ENCODE measurements at regions not wholly inside any gene's neighbourhood (a gene's known extent, or its start where the extent isn't known, plus 50 kb on each side); places are given as distances from the start of the nearest gene placed in this dataset.

GRCh38 chr6:110033101-110033500 is 55.0 kb downstream of the GPR6 start:
- no peak for DNase-seq

DNA sequence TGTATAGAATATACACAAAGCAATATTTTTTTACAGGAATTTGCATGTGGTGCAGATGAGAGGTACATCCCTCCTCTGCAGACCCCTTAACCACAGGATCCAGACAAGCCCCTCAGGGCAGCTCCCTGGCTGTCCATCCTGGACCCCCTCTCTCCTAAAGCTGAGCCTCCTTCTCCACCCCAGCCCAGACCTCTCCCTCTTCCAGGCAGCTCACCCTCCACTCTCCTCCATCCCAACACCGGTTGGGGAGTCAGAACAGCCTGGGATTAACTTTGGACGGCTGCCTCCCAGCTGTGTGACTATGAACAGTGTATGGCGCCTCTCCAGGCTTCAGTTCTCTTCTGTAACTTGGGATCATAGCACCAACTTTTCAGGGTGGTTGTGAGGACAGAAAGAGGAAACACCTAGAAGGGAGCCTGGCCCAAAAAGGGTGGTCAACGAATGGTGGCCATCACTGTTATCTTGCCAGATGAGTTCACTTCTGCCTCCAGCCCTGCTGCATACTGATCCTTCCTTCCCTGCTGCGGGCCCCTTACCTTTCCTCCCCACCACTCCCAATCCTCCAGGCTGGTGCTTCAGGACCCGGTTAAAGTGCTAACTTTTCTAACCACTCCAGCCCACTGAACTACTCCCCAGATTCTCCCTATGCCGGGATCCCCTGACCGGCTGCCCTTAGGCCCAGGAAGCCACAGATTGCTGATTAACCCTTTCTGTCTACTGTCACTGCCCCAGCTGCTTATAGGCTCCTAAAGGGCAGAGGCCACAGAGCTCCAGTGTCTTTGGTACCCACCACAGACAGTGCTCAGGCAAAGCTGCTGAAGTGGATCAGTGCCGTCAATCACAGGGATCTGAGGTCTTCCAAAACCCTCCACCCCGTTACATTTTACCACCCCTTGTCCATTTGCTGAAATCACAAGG is 55.9 kb downstream of the GPR6 start:
- DNase-seq, result no peak

- no peak for DNase-seq
These were observed 56.5 kb downstream of the GPR6 start for GRCh38 chr6:110034667-110035036.

- no peak for DNase-seq
These were observed 57.2 kb downstream of the GPR6 start for GRCh38 chr6:110035321-110035720.

GRCh38 chr6:110036408-110037302 is 58.5 kb downstream of the GPR6 start:
- DNase-seq, result no peak

DNA sequence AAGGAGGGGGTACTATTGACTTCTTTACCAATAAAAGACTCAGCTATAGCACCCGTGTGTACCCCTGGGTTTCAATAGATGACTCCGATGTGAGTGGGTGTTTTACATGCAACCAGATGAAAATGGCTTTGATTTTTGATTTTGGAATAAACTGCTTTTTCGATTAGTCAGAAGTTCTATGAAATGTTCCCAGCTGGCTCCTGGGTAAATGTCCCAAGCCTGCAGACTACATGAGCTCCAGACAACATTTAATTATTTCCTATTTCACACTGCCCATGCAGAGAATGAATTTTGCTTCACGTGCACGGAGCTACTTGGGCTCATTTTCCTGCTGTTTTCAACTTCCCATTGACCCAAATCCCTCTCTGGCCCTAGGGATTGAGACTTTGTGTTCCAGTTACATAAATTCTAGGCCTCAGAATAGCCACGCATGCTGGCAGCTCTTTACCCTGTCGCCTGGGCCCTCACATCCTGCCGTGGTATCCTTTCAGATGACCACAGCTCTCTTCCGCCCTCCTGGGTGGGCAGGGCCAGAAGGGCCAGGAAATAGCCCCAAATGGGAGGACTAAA is 59.7 kb downstream of the GPR6 start:
- no peak for DNase-seq

DNA sequence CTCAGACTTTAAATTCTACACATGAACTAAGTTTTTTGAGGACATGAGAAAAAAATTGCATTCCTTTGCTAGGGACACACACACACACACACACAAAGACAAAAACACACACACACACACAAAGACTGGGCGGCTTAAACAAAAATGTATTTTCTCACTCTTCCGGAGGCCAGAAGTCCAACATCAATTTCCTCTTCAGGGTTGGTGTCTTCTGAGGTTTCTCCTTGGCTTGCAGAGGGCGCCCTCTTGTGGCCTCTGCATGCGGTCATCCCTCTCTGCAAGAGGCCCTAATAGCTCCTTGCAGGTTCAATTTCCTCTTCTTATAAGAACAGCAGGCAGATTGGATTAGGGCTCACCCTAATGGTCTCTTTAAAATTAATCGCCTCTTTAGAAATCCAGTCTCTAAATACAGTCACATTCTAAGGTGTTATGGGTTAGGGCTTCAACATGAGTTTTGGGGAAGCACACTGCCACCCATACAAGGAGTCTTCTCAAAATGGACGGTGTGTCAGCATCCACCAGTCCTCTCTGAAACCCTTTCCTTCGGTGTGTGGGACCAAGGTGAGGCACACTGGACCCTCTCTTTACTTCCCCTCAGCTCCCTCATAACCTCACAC is 61.4 kb downstream of the GPR6 start:
- DNase-seq, result peak; percentile 52 to 83 (median 70)

DNA sequence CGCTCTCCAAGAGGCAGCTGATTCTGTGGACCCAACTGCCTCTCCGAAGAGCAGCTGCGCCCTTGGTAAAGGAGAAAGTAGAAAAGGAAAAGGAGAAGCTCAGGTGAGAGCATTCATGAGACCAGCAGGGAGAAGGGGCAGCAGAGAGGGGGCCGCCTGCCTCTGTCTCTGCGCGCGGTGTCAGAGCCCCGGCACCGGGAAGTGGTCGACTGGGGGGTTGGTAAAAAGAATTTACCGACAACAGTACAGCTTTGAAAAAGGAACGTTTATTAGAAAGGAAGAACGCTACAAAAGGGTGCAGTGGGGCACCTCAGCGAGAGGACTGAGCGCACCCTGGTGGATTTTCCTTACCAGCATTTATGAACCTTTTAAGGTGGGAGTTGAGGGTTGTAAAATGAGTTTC is 61.9 kb downstream of the GPR6 start:
- peak in 5 of 6 experiments; percentile 9 to 81 (median 53) for DNase-seq

GRCh38 chr6:110040716-110041115 is 62.6 kb downstream of the GPR6 start:
- DNase-seq, result no peak

DNA sequence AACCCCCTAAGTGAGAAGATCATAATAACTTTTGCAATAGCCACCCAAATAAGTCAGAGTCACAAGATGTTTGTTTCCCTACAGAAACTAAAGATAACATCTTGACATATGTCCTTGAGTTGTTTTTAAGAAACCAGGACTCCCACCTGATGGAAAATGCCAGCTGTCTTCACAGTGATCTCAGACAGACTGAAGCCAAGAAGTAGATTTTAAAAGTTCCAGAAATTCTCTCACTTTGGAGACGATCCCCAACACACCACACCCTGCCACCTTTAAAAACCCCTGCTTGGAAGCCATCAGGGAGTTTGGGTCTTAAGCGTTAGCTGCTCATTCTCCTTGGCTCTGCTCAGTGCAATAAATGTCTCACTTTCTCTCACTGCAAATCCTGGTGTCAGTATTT is 63.0 kb downstream of the GPR6 start:
- no peak for DNase-seq

GRCh38 chr6:110041830-110042229 is 63.7 kb downstream of the GPR6 start:
- no peak for DNase-seq

GRCh38 chr6:110042670-110043296 is 64.7 kb downstream of the GPR6 start:
- no peak for DNase-seq

- no peak for DNase-seq
These were observed 65.4 kb downstream of the GPR6 start for GRCh38 chr6:110043366-110043994.

DNA sequence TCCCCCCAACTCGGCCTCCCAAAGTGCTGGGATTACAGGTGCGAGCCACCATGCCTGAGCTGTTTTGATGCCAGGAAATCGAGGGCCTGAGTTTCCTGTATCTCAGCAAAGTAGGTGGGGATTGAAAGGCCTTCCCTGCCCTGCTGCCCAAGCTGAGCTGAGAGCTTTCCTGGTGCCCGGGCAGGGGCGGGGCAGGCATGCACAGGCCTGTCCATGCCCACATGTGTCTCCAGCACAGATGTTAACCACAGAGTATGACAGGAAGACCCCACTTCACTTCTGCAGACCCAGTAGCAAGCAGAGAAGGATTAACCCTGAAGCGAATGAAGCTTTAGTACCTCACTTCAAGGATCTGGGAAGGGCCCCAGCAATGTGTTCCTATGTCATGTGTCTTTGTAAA is 66.0 kb downstream of the GPR6 start:
- DNase-seq, result no peak

- no peak for DNase-seq
These were observed 66.5 kb downstream of the GPR6 start for GRCh38 chr6:110044622-110045021.

DNA sequence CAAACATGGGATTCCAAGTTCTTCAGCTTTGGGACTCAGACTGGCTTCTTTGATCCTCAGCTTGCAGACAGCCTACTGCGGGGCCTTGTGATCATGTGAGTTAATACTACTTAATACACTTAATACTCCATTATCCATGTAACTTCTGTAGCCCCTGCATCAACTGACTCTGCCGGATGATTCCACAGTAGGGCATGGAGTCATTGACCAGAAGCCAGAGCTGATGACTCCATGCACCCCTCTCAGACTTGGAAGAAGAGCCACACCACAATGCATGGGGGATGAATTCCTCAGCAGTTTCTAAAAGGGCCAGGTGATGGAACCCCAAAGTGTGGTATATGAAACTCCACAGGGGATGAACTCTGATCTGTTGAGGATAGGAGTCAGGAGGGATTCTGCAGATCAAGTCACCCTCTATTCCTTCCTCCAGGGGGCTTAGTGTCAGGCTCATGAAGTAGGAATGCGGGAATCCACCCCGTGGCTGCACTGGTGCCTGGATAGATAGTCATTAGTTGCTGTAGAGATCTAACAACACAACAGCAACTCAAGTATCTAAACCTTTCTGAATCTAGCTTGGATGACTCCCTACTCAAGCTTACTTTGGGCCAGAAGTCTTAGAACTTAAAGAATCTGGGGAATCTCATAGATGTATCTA is 70.2 kb downstream of the GPR6 start:
- DNase-seq, result no peak

DNA sequence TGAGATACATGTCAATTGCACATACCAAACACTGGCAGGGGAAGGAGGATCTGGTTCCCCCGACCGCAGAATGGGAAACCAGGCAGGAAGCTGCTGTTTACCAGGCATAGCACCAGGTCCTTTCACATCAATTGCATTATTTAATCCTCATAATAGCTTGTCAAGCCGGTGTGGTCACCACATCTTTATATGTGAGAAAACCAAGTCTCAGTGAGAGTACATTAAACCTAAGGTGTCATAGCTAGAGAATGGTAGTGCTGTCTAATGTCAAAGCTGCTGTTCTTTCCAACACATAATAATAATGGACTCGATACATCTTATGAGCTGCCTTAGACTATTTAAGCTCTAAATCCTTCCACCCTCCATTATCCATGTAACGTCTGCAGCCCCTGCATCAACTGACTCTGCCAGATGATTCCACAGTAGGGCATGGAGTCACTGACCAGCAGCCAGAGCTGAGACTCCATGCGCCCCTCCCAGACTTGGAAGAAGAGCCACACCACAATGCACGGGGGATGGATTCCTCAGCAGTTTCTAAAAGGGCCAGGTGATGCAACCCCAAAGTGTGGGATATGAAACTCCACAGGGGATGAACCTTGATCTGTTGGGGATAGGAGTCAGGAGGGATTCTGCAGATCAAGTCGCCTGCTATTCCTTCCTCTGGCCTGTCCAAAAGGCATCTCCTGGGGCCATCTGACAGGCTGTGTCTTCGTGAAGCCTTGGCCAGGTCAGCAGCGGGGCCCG is 71.8 kb downstream of the GPR6 start:
- no peak for DNase-seq

All from stimulated activated naive CD4-positive, alpha-beta T cell (primary cell).